ENCODE measurements at regions not wholly inside any gene's neighbourhood (a gene's known extent, or its start where the extent isn't known, plus 50 kb on each side); places are given as distances from the start of the nearest gene placed in this dataset.

DNA sequence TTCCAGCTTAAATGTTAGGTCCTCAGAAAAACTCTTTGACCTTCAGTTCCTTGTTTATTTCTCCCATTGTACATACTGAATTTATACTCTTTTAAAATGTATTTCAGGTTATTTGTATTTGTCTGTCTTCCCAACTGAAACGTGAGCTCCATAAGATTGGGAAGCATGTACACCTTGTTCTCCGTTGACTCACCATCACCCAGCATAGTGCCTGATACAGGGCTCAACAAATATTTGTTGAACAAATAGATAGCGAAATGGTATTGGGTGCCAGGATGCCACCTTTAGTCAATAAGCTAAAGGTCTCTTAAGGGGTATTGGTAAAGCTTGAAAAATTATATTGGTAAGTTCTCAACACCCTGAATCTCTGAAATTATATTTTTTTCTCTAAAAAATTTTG lies 1841.3 kb upstream of the CELF4 start:
- no peak overlapping the region for H3K9ac ChIP-seq (replicated peaks in 1 of 4; ENCODE audit: extremely low read depth in 1 of 4, low read depth in 3 of 4, low read length in 3 of 4)
- H2AK5ac ChIP-seq (ENCODE audit: low read depth, low read length) = no peak overlapping the region
- no peak overlapping the region for H4K91ac ChIP-seq (replicated peaks; ENCODE audit: insufficient read length, low read length)
- H3K79me1 ChIP-seq (ENCODE audit: low read depth, low read length) = no peaks in the 10 kb centered on the region
- H3K18ac ChIP-seq (ENCODE audit: extremely low read depth, low read length) = no peak overlapping the region
- H2BK5ac ChIP-seq (ENCODE audit: low read depth, low read length) = no peak overlapping the region
- no peak overlapping the region for H2BK15ac ChIP-seq (ENCODE audit: low read length)
- no peak overlapping the region for H2BK12ac ChIP-seq (ENCODE audit: low read depth, low read length)
- no peaks in the 10 kb centered on the region for H3K9me3 ChIP-seq (ENCODE audit: insufficient read depth in 2 of 2, low read depth in 1 of 2, low read length in 1 of 2)
- CTCF ChIA-PET (ENCODE audit: partially characterized antibody) = no interaction called here
- no peaks in the 10 kb centered on the region for H3K23me2 ChIP-seq (ENCODE audit: low read depth, low read length)
- H3K4me2 ChIP-seq (ENCODE audit: insufficient read depth in 1 of 2, low read depth in 2 of 2, low read length in 2 of 2) = no peak overlapping the region
- no peak overlapping the region for H4K5ac ChIP-seq (ENCODE audit: insufficient read length, low read depth, low read length)
- H3K4me1 ChIP-seq (replicated peaks in 1 of 4; ENCODE audit: control insufficient read depth in 3 of 4, insufficient read depth in 4 of 4, low read length in 3 of 4) = 0 out of 7 replicates have a peak, but pooled peaks cover 0 to 2% (median 0%) of the 10 kb centered on the region in 4 experiments
- no peak overlapping the region for H3K27ac ChIP-seq (ENCODE audit: low read depth, low read length)
- no peak for FAIRE-seq
- H2AFZ ChIP-seq (ENCODE audit: low read length) = no peak overlapping the region
- no peaks in the 10 kb centered on the region for H3K79me2 ChIP-seq (ENCODE audit: control insufficient read depth in 1 of 2, insufficient read depth in 2 of 2, low read length in 2 of 2)
- no peak overlapping the region for H3K23ac ChIP-seq (ENCODE audit: insufficient read length)
- H3K56ac ChIP-seq (replicated peaks; ENCODE audit: insufficient read length, low read depth, low read length) = no peak overlapping the region
- H2BK20ac ChIP-seq (ENCODE audit: low read length) = no peak overlapping the region
- TF ChIP-seq MAFK (IDR thresholded peaks at IDR 0.05; ENCODE audit: low read depth, low read length) (no peak), TCF12 (IDR thresholded peaks at IDR 0.05; ENCODE audit: low read depth, low read length) (no peak), RNF2 (IDR thresholded peaks at IDR 0.05; ENCODE audit: borderline replicate concordance, low read depth, low read length, missing control alignments, poor library complexity, severe bottlenecking) (no peak), JUN (IDR thresholded peaks at IDR 0.05; ENCODE audit: low read depth, low read length) (no peak), HDAC2 (IDR thresholded peaks at IDR 0.05; ENCODE audit: borderline replicate concordance in 1 of 2, low read depth in 2 of 2, low read length in 2 of 2) (no peak), CREB1 (IDR thresholded peaks at IDR 0.05) (no peak), SP1 (IDR thresholded peaks at IDR 0.05; ENCODE audit: low read depth, low read length) (no peak), SIRT6 (IDR thresholded peaks at IDR 0.05; ENCODE audit: low read length) (no peak), SRF (IDR thresholded peaks at IDR 0.05; ENCODE audit: low read depth, low read length) (no peak)
- TF ChIP-seq, protein P1, sequence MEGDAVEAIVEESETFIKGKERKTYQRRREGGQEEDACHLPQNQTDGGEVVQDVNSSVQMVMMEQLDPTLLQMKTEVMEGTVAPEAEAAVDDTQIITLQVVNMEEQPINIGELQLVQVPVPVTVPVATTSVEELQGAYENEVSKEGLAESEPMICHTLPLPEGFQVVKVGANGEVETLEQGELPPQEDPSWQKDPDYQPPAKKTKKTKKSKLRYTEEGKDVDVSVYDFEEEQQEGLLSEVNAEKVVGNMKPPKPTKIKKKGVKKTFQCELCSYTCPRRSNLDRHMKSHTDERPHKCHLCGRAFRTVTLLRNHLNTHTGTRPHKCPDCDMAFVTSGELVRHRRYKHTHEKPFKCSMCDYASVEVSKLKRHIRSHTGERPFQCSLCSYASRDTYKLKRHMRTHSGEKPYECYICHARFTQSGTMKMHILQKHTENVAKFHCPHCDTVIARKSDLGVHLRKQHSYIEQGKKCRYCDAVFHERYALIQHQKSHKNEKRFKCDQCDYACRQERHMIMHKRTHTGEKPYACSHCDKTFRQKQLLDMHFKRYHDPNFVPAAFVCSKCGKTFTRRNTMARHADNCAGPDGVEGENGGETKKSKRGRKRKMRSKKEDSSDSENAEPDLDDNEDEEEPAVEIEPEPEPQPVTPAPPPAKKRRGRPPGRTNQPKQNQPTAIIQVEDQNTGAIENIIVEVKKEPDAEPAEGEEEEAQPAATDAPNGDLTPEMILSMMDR (IDR thresholded peaks at IDR 0.05; ENCODE audit: control extremely low read depth in 1 of 3, insufficient read depth in 1 of 3, low read depth in 1 of 3, low read length in 3 of 3) = no peak
- H3K36me3 ChIP-seq (ENCODE audit: control insufficient read depth in 2 of 4, insufficient read depth in 4 of 4, low read length in 3 of 4) = no peaks in the 10 kb centered on the region
- H3K4me3 ChIP-seq (ENCODE audit: extremely low read depth in 1 of 4, insufficient read depth in 2 of 4, low read depth in 3 of 4, low read length in 4 of 4) = no peak overlapping the region
- H3K14ac ChIP-seq (ENCODE audit: insufficient read length) = no peak overlapping the region
- no peaks in the 10 kb centered on the region for H4K20me1 ChIP-seq (replicated peaks in 1 of 2; ENCODE audit: control insufficient read depth in 1 of 2, insufficient read depth in 2 of 2, low read length in 2 of 2)
- DNase-seq (ENCODE audit: low read depth in 1 of 2, low spot score in 2 of 2) = no peak
- H2BK120ac ChIP-seq (replicated peaks; ENCODE audit: low read depth, low read length) = no peak overlapping the region
- WGBS, 2 experiments (ENCODE audit: extremely low coverage in 1 of 2, insufficient coverage in 1 of 2, insufficient read length in 1 of 2, insufficient replicate concordance in 2 of 2, low coverage in 1 of 2, low lambda C conversion rate in 2 of 2, missing lambda C conversion rate in 1 of 2) = 94% methylated on average over 3 of the region's 3 CpGs; no CpG with 5 or more reads in 1 of the 2 experiments
- no peaks in the 10 kb centered on the region for H3K27me3 ChIP-seq (replicated peaks in 1 of 4; ENCODE audit: control insufficient read depth in 3 of 4, extremely low read depth in 1 of 4, insufficient read depth in 3 of 4, low read length in 3 of 4)
- H3K4ac ChIP-seq (replicated peaks; ENCODE audit: insufficient read length, low read depth, low read length) = no peak overlapping the region
- H4K8ac ChIP-seq (ENCODE audit: extremely low read depth, insufficient read depth, low read length) = no peak overlapping the region
- POLR2A ChIA-PET (ENCODE audit: partially characterized antibody) = no interaction called here

All from H1 (cell line).